HCT116 (cell line): ENCODE measurements at regions not wholly inside any gene's neighbourhood (a gene's known extent, or its start where the extent isn't known, plus 50 kb on each side); places are given as distances from the start of the nearest gene placed in this dataset.

Source experiments
- FOSL1 ChIP-seq: IDR thresholded peaks from 2 replicates; pipeline ENCODE4 v1.6.1; 2012; ENCODE audit warnings: low read depth
- POLR2A ChIP-seq: IDR thresholded peaks from 2 replicates; pipeline ENCODE4 v1.7.0; 2011; ENCODE audit warnings: borderline replicate concordance; ENCODE audit not compliant: insufficient read depth, insufficient read length; ENCODE audit errors: extremely low read depth
- SIN3A ChIP-seq: IDR thresholded peaks from 2 replicates; pipeline ENCODE4 v1.6.1; 2012; ENCODE audit warnings: low read depth
- ZFX ChIP-seq: fragments of 450-650 bp; IDR thresholded peaks from 2 replicates; pipeline ENCODE4 v1.6.1; 2017
- TF ChIP-seq, protein P1 (sequence below), 3 experiments: fragments of 200-600 bp in 1 of 3; sonication (generic) in 1 of 3; IDR thresholded peaks in 2 of 3; conservative IDR thresholded peaks in 1 of 3; 2 replicates each; pipeline ENCODE4 v1.5.1; 2012 to 2017; ENCODE audit warnings: low read depth in 2 of 3, low read length in 2 of 3, antibody characterized with exemption in 1 of 3, borderline replicate concordance in 1 of 3, control low read depth in 1 of 3, mild to moderate bottlenecking in 1 of 3, mixed read lengths in 1 of 3, mixed run types in 1 of 3, moderate library complexity in 1 of 3; ENCODE audit not compliant: insufficient read depth in 1 of 3

DNA sequence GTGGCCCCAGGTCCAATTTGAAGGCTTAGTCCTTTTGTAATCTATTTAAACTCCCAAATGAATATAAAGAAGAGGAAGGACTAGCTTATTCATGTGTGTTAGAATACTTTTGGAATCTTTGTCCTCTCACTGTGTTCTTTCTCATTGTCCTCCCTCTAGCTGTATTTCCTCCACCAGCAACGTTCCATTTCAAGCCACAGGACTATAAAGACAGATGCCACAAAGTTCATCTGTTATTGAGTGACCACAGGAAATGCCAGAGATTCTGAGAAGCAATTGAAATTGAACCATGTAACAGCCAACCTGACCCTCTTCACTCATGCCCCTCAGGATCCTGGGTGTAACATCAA lies 336.6 kb upstream of the API5 start:
- no peak for TF ChIP-seq POLR2A
- TF ChIP-seq SIN3A: no peak
- TF ChIP-seq, protein P1, sequence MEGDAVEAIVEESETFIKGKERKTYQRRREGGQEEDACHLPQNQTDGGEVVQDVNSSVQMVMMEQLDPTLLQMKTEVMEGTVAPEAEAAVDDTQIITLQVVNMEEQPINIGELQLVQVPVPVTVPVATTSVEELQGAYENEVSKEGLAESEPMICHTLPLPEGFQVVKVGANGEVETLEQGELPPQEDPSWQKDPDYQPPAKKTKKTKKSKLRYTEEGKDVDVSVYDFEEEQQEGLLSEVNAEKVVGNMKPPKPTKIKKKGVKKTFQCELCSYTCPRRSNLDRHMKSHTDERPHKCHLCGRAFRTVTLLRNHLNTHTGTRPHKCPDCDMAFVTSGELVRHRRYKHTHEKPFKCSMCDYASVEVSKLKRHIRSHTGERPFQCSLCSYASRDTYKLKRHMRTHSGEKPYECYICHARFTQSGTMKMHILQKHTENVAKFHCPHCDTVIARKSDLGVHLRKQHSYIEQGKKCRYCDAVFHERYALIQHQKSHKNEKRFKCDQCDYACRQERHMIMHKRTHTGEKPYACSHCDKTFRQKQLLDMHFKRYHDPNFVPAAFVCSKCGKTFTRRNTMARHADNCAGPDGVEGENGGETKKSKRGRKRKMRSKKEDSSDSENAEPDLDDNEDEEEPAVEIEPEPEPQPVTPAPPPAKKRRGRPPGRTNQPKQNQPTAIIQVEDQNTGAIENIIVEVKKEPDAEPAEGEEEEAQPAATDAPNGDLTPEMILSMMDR (IDR thresholded peaks at IDR 0.05 in 2 of 3, conservative IDR thresholded peaks at IDR 0.05 in 1 of 3; ENCODE audit: borderline replicate concordance in 1 of 3, insufficient read depth in 1 of 3, low read depth in 2 of 3, low read length in 2 of 3): no peak
- TF ChIP-seq FOSL1: no peak
- TF ChIP-seq ZFX: no peak
